Tibial nerve (tissue), 4 donors: ENCODE measurements at regions not wholly inside any gene's neighbourhood (a gene's known extent, or its start where the extent isn't known, plus 50 kb on each side); places are given as distances from the start of the nearest gene placed in this dataset.

Experiments used
- DNase-seq, 2 donors: peaks; one replicate each; pipeline ENCODE4 v3.0.0-alpha.2; 2019; ENCODE audit warnings: low spot score in 2 of 2
- H3K27ac ChIP-seq, 4 donors: fragments of 200-600 bp; sonication (generic) in 3 of 4; one replicate each; pipeline ENCODE4 v1.5.1; 2017 to 2019; ENCODE audit warnings: mild to moderate bottlenecking in 1 of 4
- H3K27me3 ChIP-seq, 2 donors: fragments of 200-600 bp; sonication (generic) in 1 of 2; one replicate each; pipeline versions ENCODE4 v1.5.1 to v1.6.0; 2017 to 2019
- H3K36me3 ChIP-seq, 3 donors: fragments of 200-600 bp; sonication (generic); one replicate each; pipeline ENCODE4 v1.5.1; 2018 to 2019
- H3K4me1 ChIP-seq, 4 donors: fragments of 200-600 bp; sonication (generic) in 3 of 4; one replicate each; pipeline ENCODE4 v1.5.1; 2017 to 2019
- H3K4me3 ChIP-seq, 4 donors: fragments of 200-600 bp; sonication (generic) in 3 of 4; one replicate each; pipeline ENCODE4 v1.5.1; 2017 to 2019; ENCODE audit warnings: mild to moderate bottlenecking in 1 of 4, moderate library complexity in 1 of 4
- H3K9me3 ChIP-seq, 4 donors: fragments of 200-600 bp; sonication (generic) in 3 of 4; one replicate each; pipeline ENCODE4 v1.5.1; 2017 to 2019
- CTCF ChIP-seq, 5 experiments: fragments of 200-600 bp in 3 of 5; fragments of 450-650 bp in 2 of 5; sonication (generic) in 3 of 5; IDR thresholded peaks; one replicate each; pipeline ENCODE4 v1.5.1; 2016 to 2019; ENCODE audit warnings: antibody characterized with exemption in 5 of 5, mild to moderate bottlenecking in 3 of 5, moderate library complexity in 2 of 5
- EP300 ChIP-seq, 2 donors: sonication (generic); formaldehyde crosslinking; IDR thresholded peaks; one replicate each; pipeline ENCODE4 v1.6.1; 2017; ENCODE audit warnings: antibody characterized with exemption in 2 of 2, mild to moderate bottlenecking in 1 of 2
- POLR2A ChIP-seq, 2 donors: fragments of 450-650 bp; IDR thresholded peaks; one replicate each; pipeline ENCODE4 v1.6.1; 2017; ENCODE audit warnings: antibody characterized with exemption in 2 of 2, mild to moderate bottlenecking in 2 of 2, moderate library complexity in 2 of 2
- WGBS, 2 donors: methylation state at CpG; one replicate each; pipeline ENCODE4 v1.1.5; 2018; 5-methylcytosine and 5-hydroxymethylcytosine counted together

GRCh38 chr11:24093375-24093774 lies 403.5 kb upstream of the LUZP2 start:
- Histone ChIP-seq H3K36me3 (no peaks in the 10 kb centered on the region), H3K4me3 (no peak overlapping the region), H3K27ac (no peak overlapping the region), H3K9me3 (no peaks in the 10 kb centered on the region), H3K27me3 (no peaks in the 10 kb centered on the region), H3K4me1 (peaks cover 0 to 6% (median 0%) of the 10 kb centered on the region in 4 donors)
- DNase-seq: no peak
- 30 to 36% methylated on average over 2 of the region's 2 CpGs for WGBS, 2 donors
- TF ChIP-seq CTCF (IDR thresholded peaks at IDR 0.05) (no peak), EP300 (IDR thresholded peaks at IDR 0.05) (no peak), POLR2A (IDR thresholded peaks at IDR 0.05) (no peak)

GRCh38 chr11:24108609-24109008 lies 388.2 kb upstream of the LUZP2 start:
- 77 to 79% methylated on average over 3 of the region's 3 CpGs for WGBS, 2 donors
- Histone ChIP-seq H3K36me3 (no peaks in the 10 kb centered on the region), H3K4me3 (no peak overlapping the region), H3K4me1 (no peaks in the 10 kb centered on the region), H3K27me3 (no peaks in the 10 kb centered on the region), H3K27ac (no peak overlapping the region), H3K9me3 (peaks cover 0 to 21% (median 2%) of the 10 kb centered on the region in 4 donors)
- no peak for DNase-seq
- TF ChIP-seq CTCF (IDR thresholded peaks at IDR 0.05): no peak
- TF ChIP-seq POLR2A (IDR thresholded peaks at IDR 0.05): no peak
- TF ChIP-seq EP300 (IDR thresholded peaks at IDR 0.05): no peak

GRCh38 chr11:24122291-24122690 lies 374.6 kb upstream of the LUZP2 start:
- no peak overlapping the region for H3K4me3 ChIP-seq
- no peak for DNase-seq
- TF ChIP-seq POLR2A (IDR thresholded peaks at IDR 0.05): no peak
- WGBS, 2 donors: 17 to 26% methylated on average over 3 of the region's 3 CpGs
- H3K9me3 ChIP-seq: no peaks in the 10 kb centered on the region
- no peaks in the 10 kb centered on the region for H3K4me1 ChIP-seq
- H3K27me3 ChIP-seq: no peaks in the 10 kb centered on the region
- H3K36me3 ChIP-seq: no peaks in the 10 kb centered on the region
- H3K27ac ChIP-seq: no peak overlapping the region

- H3K27ac ChIP-seq: no peak overlapping the region
- H3K4me3 ChIP-seq: no peak overlapping the region
- no peak for TF ChIP-seq EP300 (IDR thresholded peaks at IDR 0.05)
- TF ChIP-seq CTCF (IDR thresholded peaks at IDR 0.05): no peak
- no peak for TF ChIP-seq POLR2A (IDR thresholded peaks at IDR 0.05)
- H3K4me1 ChIP-seq: no peaks in the 10 kb centered on the region
- DNase-seq: no peak
- WGBS, 2 donors: 71 to 77% methylated on average over 4 of the region's 4 CpGs
- no peaks in the 10 kb centered on the region for H3K27me3 ChIP-seq
- H3K9me3 ChIP-seq: no peaks in the 10 kb centered on the region
- no peaks in the 10 kb centered on the region for H3K36me3 ChIP-seq
Measured at GRCh38 chr11:24124876-24125275, 372.0 kb upstream of the LUZP2 start.

GRCh38 chr11:24131698-24132097 lies 365.2 kb upstream of the LUZP2 start:
- Histone ChIP-seq H3K27ac (no peak overlapping the region), H3K4me3 (no peak overlapping the region), H3K36me3 (no peaks in the 10 kb centered on the region), H3K9me3 (no peaks in the 10 kb centered on the region), H3K27me3 (no peaks in the 10 kb centered on the region), H3K4me1 (no peaks in the 10 kb centered on the region)
- no peak for TF ChIP-seq EP300 (IDR thresholded peaks at IDR 0.05)
- TF ChIP-seq CTCF (IDR thresholded peaks at IDR 0.05): no peak
- no peak for TF ChIP-seq POLR2A (IDR thresholded peaks at IDR 0.05)
- WGBS, 2 donors: 94 to 96% methylated on average over 8 of the region's 8 CpGs
- no peak for DNase-seq

GRCh38 chr11:24132471-24132870 lies 364.4 kb upstream of the LUZP2 start:
- H3K4me1 ChIP-seq: no peaks in the 10 kb centered on the region
- H3K36me3 ChIP-seq: no peaks in the 10 kb centered on the region
- DNase-seq: no peak
- TF ChIP-seq CTCF (IDR thresholded peaks at IDR 0.05) (no peak), EP300 (IDR thresholded peaks at IDR 0.05) (no peak), POLR2A (IDR thresholded peaks at IDR 0.05) (no peak)
- 80 to 90% methylated on average over 1 of the region's 1 CpG for WGBS, 2 donors
- H3K4me3 ChIP-seq: no peak overlapping the region
- no peaks in the 10 kb centered on the region for H3K9me3 ChIP-seq
- no peaks in the 10 kb centered on the region for H3K27me3 ChIP-seq
- H3K27ac ChIP-seq: no peak overlapping the region
